ENCODE measurements at regions not wholly inside any gene's neighbourhood (a gene's known extent, or its start where the extent isn't known, plus 50 kb on each side); places are given as distances from the start of the nearest gene placed in this dataset.

GRCh38 chr4:180721356-180721755 is 1521.8 kb upstream of the TENM3 start:
- H3K4me3 ChIP-seq: no peak overlapping the region
- ATAC-seq (no peak), DNase-seq (no peak)
- H3K27me3 ChIP-seq: no peaks in the 10 kb centered on the region
- intact Hi-C loops (cut with DNase I): no loop called here
- no peak overlapping the region for H3K27ac ChIP-seq
- no peaks in the 10 kb centered on the region for H3K9me3 ChIP-seq
- H3K4me1 ChIP-seq: no peaks in the 10 kb centered on the region
- no peak for TF ChIP-seq CTCF (IDR thresholded peaks at IDR 0.05)
- no peaks in the 10 kb centered on the region for H3K36me3 ChIP-seq

DNA sequence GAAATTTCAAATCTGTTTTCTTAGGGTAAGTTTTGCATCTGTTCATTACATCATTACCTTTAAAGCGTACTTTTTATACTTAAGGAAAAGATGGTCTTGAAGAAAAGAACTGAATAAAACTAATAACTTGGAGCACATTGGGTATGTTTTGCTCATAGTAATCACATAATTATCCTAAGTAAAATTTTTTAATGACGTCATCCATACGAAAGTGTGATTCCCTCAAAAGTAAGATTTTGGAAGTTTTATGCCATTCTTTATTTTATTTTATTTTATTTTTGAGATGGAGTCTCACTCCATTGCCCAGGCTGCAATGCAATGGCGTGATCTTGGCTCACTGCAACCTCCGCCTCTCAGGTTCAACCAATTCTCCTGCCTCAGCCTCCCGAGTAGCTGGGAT is 1516.6 kb upstream of the TENM3 start:
- no peak for TF ChIP-seq CTCF (IDR thresholded peaks at IDR 0.05)

DNA sequence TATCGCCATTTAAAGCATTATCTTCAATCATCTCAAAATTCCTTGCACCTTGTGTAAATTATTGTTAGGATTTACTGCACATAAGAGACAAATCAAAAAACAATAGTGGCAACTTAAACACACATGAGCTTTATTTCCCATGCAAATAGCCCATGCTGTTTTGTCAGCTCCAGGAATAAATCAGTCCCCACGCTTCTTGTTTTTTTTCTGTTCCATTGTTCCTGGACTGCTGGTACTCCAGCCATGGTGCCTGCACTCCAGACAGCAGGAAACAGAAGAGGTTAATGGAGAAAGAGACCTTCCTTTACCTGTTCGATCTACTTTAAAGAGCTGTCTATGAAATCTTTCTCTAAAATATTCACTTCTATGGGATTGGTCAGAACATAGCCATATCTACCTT is 1515.7 kb upstream of the TENM3 start:
- H3K27ac ChIP-seq: no peak overlapping the region
- no peak for ATAC-seq

More for the DNA sequence above, 1516.6 kb upstream of the TENM3 start:
- Histone ChIP-seq H3K36me3 (no peaks in the 10 kb centered on the region), H3K27me3 (no peaks in the 10 kb centered on the region), H3K4me3 (no peak overlapping the region), H3K9me3 (no peaks in the 10 kb centered on the region), H3K27ac (no peak overlapping the region), H3K4me1 (no peaks in the 10 kb centered on the region)
- DNase-seq (no peak), ATAC-seq (no peak)
- intact Hi-C loops (cut with DNase I): no loop called here

DNA sequence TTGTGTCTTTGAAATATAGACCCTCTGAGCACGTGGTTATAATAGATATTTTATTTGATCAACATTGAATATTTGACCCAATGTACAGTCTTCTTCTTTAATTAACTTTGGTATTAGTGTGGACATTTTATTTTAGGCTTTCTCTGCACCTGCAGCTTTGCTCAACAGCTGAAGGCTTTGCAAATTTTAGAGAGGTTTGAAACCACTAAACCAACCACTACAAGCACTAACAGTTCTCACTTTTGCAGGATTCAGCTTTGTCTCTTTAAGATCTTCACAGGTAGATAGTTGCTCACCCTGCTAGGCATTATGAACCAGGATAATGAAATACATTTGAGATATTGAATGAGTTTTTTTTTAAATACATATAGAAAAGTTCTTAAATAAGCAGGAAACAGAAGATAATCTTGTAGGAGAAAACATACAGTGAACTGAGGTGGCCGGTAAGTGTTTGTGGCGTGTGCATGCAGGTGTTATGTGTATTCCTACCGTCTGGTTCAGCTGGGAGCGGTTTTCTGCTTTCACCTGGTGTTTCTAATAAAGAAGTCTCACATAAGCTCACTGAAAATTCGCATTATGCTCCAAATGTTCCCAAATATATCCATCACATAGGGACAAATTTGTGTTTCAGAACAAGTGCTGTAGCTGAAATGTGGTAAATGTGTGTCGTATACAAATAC is 1508.3 kb upstream of the TENM3 start:
- Histone ChIP-seq H3K36me3 (no peaks in the 10 kb centered on the region), H3K4me1 (no peaks in the 10 kb centered on the region), H3K9me3 (no peaks in the 10 kb centered on the region), H3K27me3 (no peaks in the 10 kb centered on the region), H3K27ac (no peak overlapping the region), H3K4me3 (no peak overlapping the region)
- TF ChIP-seq CTCF (IDR thresholded peaks at IDR 0.05): no peak
- intact Hi-C loops (cut with DNase I): no loop called here
- no peak for DNase-seq
- no peak for ATAC-seq

More for the DNA sequence above, 1515.7 kb upstream of the TENM3 start:
- no peak for DNase-seq
- no peaks in the 10 kb centered on the region for H3K36me3 ChIP-seq
- intact Hi-C loops (cut with DNase I): no loop called here
- H3K9me3 ChIP-seq: no peaks in the 10 kb centered on the region
- no peaks in the 10 kb centered on the region for H3K27me3 ChIP-seq
- TF ChIP-seq CTCF (IDR thresholded peaks at IDR 0.05): no peak
- H3K4me1 ChIP-seq: no peaks in the 10 kb centered on the region
- H3K4me3 ChIP-seq: no peak overlapping the region

DNA sequence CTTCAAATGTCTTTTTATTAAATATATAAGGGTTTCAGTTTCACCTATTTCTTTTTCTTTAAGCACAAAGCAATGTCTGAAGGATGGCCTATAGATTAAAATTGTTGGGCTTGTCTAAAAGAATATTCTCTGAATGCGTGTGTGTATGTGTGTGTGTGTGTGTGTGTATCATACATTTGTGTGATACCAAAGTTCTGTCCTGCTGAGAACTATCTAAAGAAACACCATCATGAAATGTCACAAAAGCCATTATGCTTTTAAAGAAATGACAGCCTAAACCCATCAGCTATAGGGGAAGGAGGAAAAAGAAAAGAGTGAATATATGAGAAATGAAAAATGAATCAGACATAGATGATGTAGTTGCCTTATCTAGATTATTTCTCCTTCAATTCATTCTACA is 1501.5 kb upstream of the TENM3 start:
- Histone ChIP-seq H3K9me3 (no peaks in the 10 kb centered on the region), H3K36me3 (no peaks in the 10 kb centered on the region), H3K4me1 (no peaks in the 10 kb centered on the region), H3K4me3 (no peak overlapping the region), H3K27me3 (no peaks in the 10 kb centered on the region), H3K27ac (no peak overlapping the region)
- ATAC-seq: no peak
- intact Hi-C loops (cut with DNase I): no loop called here
- DNase-seq: no peak
- TF ChIP-seq CTCF (IDR thresholded peaks at IDR 0.05): no peak

GRCh38 chr4:180745019-180745418 is 1498.2 kb upstream of the TENM3 start:
- DNase-seq (no peak), ATAC-seq (no peak)
- no peak for TF ChIP-seq CTCF (IDR thresholded peaks at IDR 0.05)
- Histone ChIP-seq H3K9me3 (no peaks in the 10 kb centered on the region), H3K27ac (no peak overlapping the region), H3K4me1 (no peaks in the 10 kb centered on the region), H3K4me3 (no peak overlapping the region), H3K27me3 (no peaks in the 10 kb centered on the region), H3K36me3 (no peaks in the 10 kb centered on the region)
- intact Hi-C loops (cut with DNase I): no loop called here
